GM12892 (cell line): ENCODE measurements at regions not wholly inside any gene's neighbourhood (a gene's known extent, or its start where the extent isn't known, plus 50 kb on each side); places are given as distances from the start of the nearest gene placed in this dataset.

ENCODE experiments used
- POLR2A ChIP-seq: IDR thresholded peaks from 2 replicates; pipeline ENCODE4 v1.6.1; 2011; ENCODE audit warnings: low read depth, low read length, control low read depth
- POLR2AphosphoS5 ChIP-seq: IDR thresholded peaks from 2 replicates; pipeline ENCODE4 v1.6.1; 2011; ENCODE audit warnings: low read depth, low read length, control low read depth

DNA sequence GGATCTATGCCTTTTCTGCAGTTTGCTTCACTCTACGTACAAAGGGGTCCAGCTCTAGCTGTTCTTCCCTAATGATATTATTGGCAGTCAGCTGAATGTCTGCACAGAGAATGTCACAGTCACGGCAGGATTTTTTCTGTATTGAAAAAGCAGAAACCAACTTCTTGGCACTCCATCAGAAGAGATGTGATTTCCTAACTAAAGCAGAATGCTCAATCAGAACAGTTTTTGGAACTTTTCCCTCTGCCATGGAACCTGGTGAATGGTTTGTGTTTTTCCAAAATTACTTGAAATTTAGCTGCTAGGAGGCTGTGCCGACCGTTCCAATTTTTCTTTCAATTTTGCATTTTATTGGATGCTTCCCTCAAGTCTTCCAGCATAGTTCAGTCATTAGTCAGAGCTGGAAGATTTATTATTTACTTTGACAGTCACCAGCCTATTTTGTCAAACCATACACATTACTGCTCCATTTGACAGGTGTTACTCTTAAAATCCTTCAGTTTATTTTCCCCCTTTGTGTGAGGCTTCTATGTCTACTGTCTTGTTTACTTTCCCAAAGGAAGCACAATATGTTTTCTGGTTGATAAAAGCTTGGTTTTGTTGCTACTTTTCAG is 259.6 kb upstream of the EPHA7 start:
- no peak for TF ChIP-seq POLR2AphosphoS5
- TF ChIP-seq POLR2A = no peak
